ENCODE measurements at regions not wholly inside any gene's neighbourhood (a gene's known extent, or its start where the extent isn't known, plus 50 kb on each side); places are given as distances from the start of the nearest gene placed in this dataset.

- TF ChIP-seq EP300 (IDR thresholded peaks at IDR 0.05) (no peak), POLR2A (IDR thresholded peaks at IDR 0.05) (no peak)
- TF ChIP-seq, protein P1, sequence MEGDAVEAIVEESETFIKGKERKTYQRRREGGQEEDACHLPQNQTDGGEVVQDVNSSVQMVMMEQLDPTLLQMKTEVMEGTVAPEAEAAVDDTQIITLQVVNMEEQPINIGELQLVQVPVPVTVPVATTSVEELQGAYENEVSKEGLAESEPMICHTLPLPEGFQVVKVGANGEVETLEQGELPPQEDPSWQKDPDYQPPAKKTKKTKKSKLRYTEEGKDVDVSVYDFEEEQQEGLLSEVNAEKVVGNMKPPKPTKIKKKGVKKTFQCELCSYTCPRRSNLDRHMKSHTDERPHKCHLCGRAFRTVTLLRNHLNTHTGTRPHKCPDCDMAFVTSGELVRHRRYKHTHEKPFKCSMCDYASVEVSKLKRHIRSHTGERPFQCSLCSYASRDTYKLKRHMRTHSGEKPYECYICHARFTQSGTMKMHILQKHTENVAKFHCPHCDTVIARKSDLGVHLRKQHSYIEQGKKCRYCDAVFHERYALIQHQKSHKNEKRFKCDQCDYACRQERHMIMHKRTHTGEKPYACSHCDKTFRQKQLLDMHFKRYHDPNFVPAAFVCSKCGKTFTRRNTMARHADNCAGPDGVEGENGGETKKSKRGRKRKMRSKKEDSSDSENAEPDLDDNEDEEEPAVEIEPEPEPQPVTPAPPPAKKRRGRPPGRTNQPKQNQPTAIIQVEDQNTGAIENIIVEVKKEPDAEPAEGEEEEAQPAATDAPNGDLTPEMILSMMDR (IDR thresholded peaks at IDR 0.05) = no peak
Measured at GRCh38 chr18:44526705-44527415, 153.8 kb upstream of the SETBP1 start.
